Activated CD4-positive, alpha-beta memory T cell treated with anti-CD3 and anti-CD28 coated beads, Interleukin-2, amount 10 ng/mL, durations not matched to agents 7 days and 5 days (primary cell): ENCODE measurements at regions not wholly inside any gene's neighbourhood (a gene's known extent, or its start where the extent isn't known, plus 50 kb on each side); places are given as distances from the start of the nearest gene placed in this dataset.
"Not testable (repeated sequence)": the region's sequence is repeated elsewhere in the genome, so short reads cannot be mapped to it uniquely, and the experiment has no call there.

ENCODE experiments used
- CTCF ChIA-PET: fragments of 350-600 bp; sonication (Branson Sonifier 250); formaldehyde crosslinking; loops from one replicate; lab custom pipeline; 2021; ENCODE audit warnings: antibody characterized with exemption, inconsistent platforms; lab: Charles Lee
- POLR2A ChIA-PET: fragments of 350-600 bp; sonication (Branson Sonifier 250); formaldehyde crosslinking; loops from one replicate; lab custom pipeline; 2021; ENCODE audit warnings: antibody characterized with exemption; lab: Charles Lee
- DNase-seq: peaks from one replicate; pipeline ENCODE4 v3.0.0-alpha.2; 2020
- H3K27ac Mint-ChIP-seq: one replicate; pipeline ENCODE4 v1.8.0; 2021; ENCODE audit warnings: mild to moderate bottlenecking, mixed read lengths
- H3K27me3 Mint-ChIP-seq: one replicate; pipeline ENCODE4 v1.8.0; 2021; ENCODE audit warnings: mixed read lengths
- H3K36me3 Mint-ChIP-seq: one replicate; pipeline ENCODE4 v1.8.0; 2021; ENCODE audit warnings: low read depth, mixed read lengths
- H3K4me1 Mint-ChIP-seq: one replicate; pipeline ENCODE4 v1.8.0; 2021; ENCODE audit warnings: mixed read lengths
- H3K4me3 Mint-ChIP-seq: one replicate; pipeline ENCODE4 v1.8.0; 2021; ENCODE audit warnings: mild to moderate bottlenecking, mixed read lengths
- H3K9me3 Mint-ChIP-seq: one replicate; pipeline ENCODE4 v1.8.0; 2021; ENCODE audit warnings: mixed read lengths

GRCh38 chr6:1445650-1446330 is 56.4 kb downstream of the FOXF2 start:
- H3K4me1 Mint-ChIP-seq, result no peaks in the 10 kb centered on the region
- ChIA-PET CTCF (interaction anchor here (2.5 kb wide), 1 partner anchor 9 kb away, joined by 5 read pairs; no protein-coding TSS in a partner anchor), POLR2A (interaction anchor here (0.6 kb wide), 1 partner anchor 562 kb away, joined by 3 read pairs; no protein-coding TSS in a partner anchor)
- H3K27ac Mint-ChIP-seq, result no peak overlapping the region
- H3K9me3 Mint-ChIP-seq, result no peaks in the 10 kb centered on the region
- H3K4me3 Mint-ChIP-seq, result no peak overlapping the region
- no peaks in the 10 kb centered on the region for H3K36me3 Mint-ChIP-seq
- H3K27me3 Mint-ChIP-seq, result peaks cover 14% of the 10 kb centered on the region
- DNase-seq, result no peak

GRCh38 chr6:1449896-1450295 is 60.5 kb downstream of the FOXF2 start:
- Mint-ChIP-seq H3K4me3 (no peak overlapping the region), H3K27ac (no peak overlapping the region), H3K36me3 (no peaks in the 10 kb centered on the region), H3K27me3 (peaks cover 11% of the 10 kb centered on the region), H3K9me3 (peaks cover 4% of the 10 kb centered on the region), H3K4me1 (no peaks in the 10 kb centered on the region)
- DNase-seq, result no peak
- CTCF ChIA-PET, result no interaction called here
- POLR2A ChIA-PET, result no interaction called here

- Mint-ChIP-seq H3K4me1 (no peaks in the 10 kb centered on the region), H3K4me3 (no peak overlapping the region), H3K27ac (no peak overlapping the region), H3K36me3 (no peaks in the 10 kb centered on the region), H3K27me3 (peaks cover 8% of the 10 kb centered on the region), H3K9me3 (peaks cover 4% of the 10 kb centered on the region)
- ChIA-PET CTCF (no interaction called here), POLR2A (no interaction called here)
- DNase-seq, result no peak
These were observed 63.6 kb downstream of the FOXF2 start for GRCh38 chr6:1453024-1453423.

GRCh38 chr6:1456816-1457215 is 67.4 kb downstream of the FOXF2 start:
- DNase-seq, CTCF ChIA-PET, H3K27me3 Mint-ChIP-seq, H3K27ac Mint-ChIP-seq, H3K4me1 Mint-ChIP-seq, POLR2A ChIA-PET, H3K9me3 Mint-ChIP-seq, H3K36me3 Mint-ChIP-seq, H3K4me3 Mint-ChIP-seq: not testable (repeated sequence)

GRCh38 chr6:1461207-1461606 is 71.8 kb downstream of the FOXF2 start:
- Mint-ChIP-seq H3K27me3 (peaks cover 13% of the 10 kb centered on the region), H3K4me3 (no peak overlapping the region), H3K9me3 (no peaks in the 10 kb centered on the region), H3K36me3 (no peaks in the 10 kb centered on the region), H3K27ac (no peak overlapping the region), H3K4me1 (no peaks in the 10 kb centered on the region)
- ChIA-PET CTCF (no interaction called here), POLR2A (no interaction called here)
- no peak for DNase-seq

GRCh38 chr6:1461736-1462135 is 72.4 kb downstream of the FOXF2 start:
- no peaks in the 10 kb centered on the region for H3K9me3 Mint-ChIP-seq
- no peaks in the 10 kb centered on the region for H3K4me1 Mint-ChIP-seq
- CTCF ChIA-PET, result no interaction called here
- no peaks in the 10 kb centered on the region for H3K36me3 Mint-ChIP-seq
- no peak overlapping the region for H3K27ac Mint-ChIP-seq
- no peak overlapping the region for H3K4me3 Mint-ChIP-seq
- POLR2A ChIA-PET, result no interaction called here
- DNase-seq, result no peak
- H3K27me3 Mint-ChIP-seq, result peaks cover 18% of the 10 kb centered on the region

- H3K27ac Mint-ChIP-seq, result no peak overlapping the region
- H3K36me3 Mint-ChIP-seq, result no peaks in the 10 kb centered on the region
- POLR2A ChIA-PET, result no interaction called here
- no peak overlapping the region for H3K4me3 Mint-ChIP-seq
- H3K4me1 Mint-ChIP-seq, result no peaks in the 10 kb centered on the region
- DNase-seq, result no peak
- H3K27me3 Mint-ChIP-seq, result peaks cover 23% of the 10 kb centered on the region
- H3K9me3 Mint-ChIP-seq, result no peaks in the 10 kb centered on the region
- CTCF ChIA-PET, result no interaction called here
These were observed 73.9 kb downstream of the FOXF2 start for GRCh38 chr6:1463275-1463674.

- H3K36me3 Mint-ChIP-seq, result no peaks in the 10 kb centered on the region
- CTCF ChIA-PET, result no interaction called here
These were observed 74.5 kb downstream of the FOXF2 start for GRCh38 chr6:1463751-1464426.

GRCh38 chr6:1464781-1465370 is 75.5 kb downstream of the FOXF2 start:
- Mint-ChIP-seq H3K27me3 (peaks cover 25% of the 10 kb centered on the region), H3K9me3 (no peaks in the 10 kb centered on the region), H3K4me1 (no peaks in the 10 kb centered on the region), H3K36me3 (no peaks in the 10 kb centered on the region), H3K4me3 (no peak overlapping the region), H3K27ac (no peak overlapping the region)
- POLR2A ChIA-PET, result no interaction called here
- CTCF ChIA-PET, result no interaction called here
- DNase-seq, result no peak

More at GRCh38 chr6:1463751-1464426, 74.5 kb downstream of the FOXF2 start:
- no peak for DNase-seq
- peaks cover 23% of the 10 kb centered on the region for H3K27me3 Mint-ChIP-seq
- H3K4me3 Mint-ChIP-seq, result no peak overlapping the region
- H3K9me3 Mint-ChIP-seq, result no peaks in the 10 kb centered on the region
- POLR2A ChIA-PET, result no interaction called here
- H3K27ac Mint-ChIP-seq, result no peak overlapping the region
- no peaks in the 10 kb centered on the region for H3K4me1 Mint-ChIP-seq

GRCh38 chr6:1468126-1468525 is 78.8 kb downstream of the FOXF2 start:
- H3K4me1 Mint-ChIP-seq, result no peaks in the 10 kb centered on the region
- H3K27ac Mint-ChIP-seq, result no peak overlapping the region
- no peaks in the 10 kb centered on the region for H3K36me3 Mint-ChIP-seq
- no peak overlapping the region for H3K4me3 Mint-ChIP-seq
- DNase-seq, result no peak
- H3K27me3 Mint-ChIP-seq, result peaks cover 19% of the 10 kb centered on the region
- no peaks in the 10 kb centered on the region for H3K9me3 Mint-ChIP-seq
- ChIA-PET CTCF (no interaction called here), POLR2A (no interaction called here)

GRCh38 chr6:1470040-1470439 is 80.7 kb downstream of the FOXF2 start:
- DNase-seq, result no peak
- H3K4me1 Mint-ChIP-seq, result no peaks in the 10 kb centered on the region
- no peaks in the 10 kb centered on the region for H3K36me3 Mint-ChIP-seq
- peaks cover 31% of the 10 kb centered on the region for H3K27me3 Mint-ChIP-seq
- H3K4me3 Mint-ChIP-seq, result no peak overlapping the region
- H3K27ac Mint-ChIP-seq, result no peak overlapping the region
- ChIA-PET CTCF (no interaction called here), POLR2A (no interaction called here)
- H3K9me3 Mint-ChIP-seq, result no peaks in the 10 kb centered on the region

GRCh38 chr6:1472643-1473042 is 83.3 kb downstream of the FOXF2 start:
- ChIA-PET POLR2A (no interaction called here), CTCF (no interaction called here)
- no peak for DNase-seq
- peaks cover 23% of the 10 kb centered on the region for H3K27me3 Mint-ChIP-seq
- H3K4me3 Mint-ChIP-seq, result no peak overlapping the region
- H3K36me3 Mint-ChIP-seq, result no peaks in the 10 kb centered on the region
- H3K27ac Mint-ChIP-seq, result no peak overlapping the region
- H3K9me3 Mint-ChIP-seq, result no peaks in the 10 kb centered on the region
- no peaks in the 10 kb centered on the region for H3K4me1 Mint-ChIP-seq

- Mint-ChIP-seq H3K4me3 (no peak overlapping the region), H3K4me1 (no peaks in the 10 kb centered on the region), H3K36me3 (no peaks in the 10 kb centered on the region), H3K9me3 (no peaks in the 10 kb centered on the region), H3K27ac (no peak overlapping the region), H3K27me3 (peaks cover 18% of the 10 kb centered on the region)
- ChIA-PET CTCF (no interaction called here), POLR2A (no interaction called here)
- no peak for DNase-seq
These were observed 83.8 kb downstream of the FOXF2 start for GRCh38 chr6:1473166-1473565.
